ENCODE measurements at regions not wholly inside any gene's neighbourhood (a gene's known extent, or its start where the extent isn't known, plus 50 kb on each side); places are given as distances from the start of the nearest gene placed in this dataset.

GRCh38 chr17:74114881-74115470 is 88.5 kb upstream of the RPL38 start:
- Histone ChIP-seq H3K27ac (no peak overlapping the region), H3K27me3 (peaks cover 0 to 10% of the 10 kb centered on the region in 2 donors), H3K4me1 (no peaks in the 10 kb centered on the region), H3K36me3 (replicated peaks in 1 of 2; ENCODE audit: insufficient read depth in 1 of 2, low read depth in 2 of 2) (no peaks in the 10 kb centered on the region), H3K4me3 (no peak overlapping the region), H3K9me3 (no peaks in the 10 kb centered on the region)
- ATAC-seq (no peak), DNase-seq (no peak)
- 48 to 50% methylated on average over 6 to 9 of the region's 10 CpGs for WGBS, 2 donors
- TF ChIP-seq POLR2A (IDR thresholded peaks at IDR 0.05) (no peak), CTCF (IDR thresholded peaks at IDR 0.05) (no peak)
- intact Hi-C loops (cut with DNase I): no loop called here

DNA sequence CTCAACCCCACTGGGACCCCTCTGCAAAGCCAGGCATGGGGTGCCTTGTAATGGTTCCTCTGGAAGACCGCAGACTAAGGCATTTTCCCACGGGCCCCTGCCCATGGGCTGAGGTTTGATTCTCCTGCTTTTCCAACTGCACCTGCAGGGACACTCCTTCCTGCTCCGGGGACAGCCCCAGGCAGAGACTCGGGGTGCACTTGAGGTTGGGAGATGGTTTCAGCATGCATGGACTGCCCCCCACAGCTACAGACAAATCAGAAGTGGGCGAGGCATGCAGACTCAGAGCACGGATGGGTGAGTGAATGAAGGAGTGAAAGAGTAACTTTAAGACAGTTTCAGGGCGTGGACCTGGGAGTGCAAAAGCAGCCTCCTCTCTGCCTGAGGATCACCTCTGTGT is 87.9 kb upstream of the RPL38 start:
- no peak for ATAC-seq
- Histone ChIP-seq H3K27me3 (peaks cover 0 to 5% of the 10 kb centered on the region in 2 donors), H3K27ac (no peak overlapping the region), H3K9me3 (no peaks in the 10 kb centered on the region), H3K36me3 (replicated peaks in 1 of 2; ENCODE audit: insufficient read depth in 1 of 2, low read depth in 2 of 2) (no peaks in the 10 kb centered on the region), H3K4me3 (no peak overlapping the region), H3K4me1 (no peaks in the 10 kb centered on the region)
- intact Hi-C loops (cut with DNase I): no loop called here
- WGBS, 2 donors: 44 to 46% methylated on average over 7 of the region's 7 CpGs
- TF ChIP-seq CTCF (IDR thresholded peaks at IDR 0.05) (no peak), POLR2A (IDR thresholded peaks at IDR 0.05) (no peak)
- no peak for DNase-seq

DNA sequence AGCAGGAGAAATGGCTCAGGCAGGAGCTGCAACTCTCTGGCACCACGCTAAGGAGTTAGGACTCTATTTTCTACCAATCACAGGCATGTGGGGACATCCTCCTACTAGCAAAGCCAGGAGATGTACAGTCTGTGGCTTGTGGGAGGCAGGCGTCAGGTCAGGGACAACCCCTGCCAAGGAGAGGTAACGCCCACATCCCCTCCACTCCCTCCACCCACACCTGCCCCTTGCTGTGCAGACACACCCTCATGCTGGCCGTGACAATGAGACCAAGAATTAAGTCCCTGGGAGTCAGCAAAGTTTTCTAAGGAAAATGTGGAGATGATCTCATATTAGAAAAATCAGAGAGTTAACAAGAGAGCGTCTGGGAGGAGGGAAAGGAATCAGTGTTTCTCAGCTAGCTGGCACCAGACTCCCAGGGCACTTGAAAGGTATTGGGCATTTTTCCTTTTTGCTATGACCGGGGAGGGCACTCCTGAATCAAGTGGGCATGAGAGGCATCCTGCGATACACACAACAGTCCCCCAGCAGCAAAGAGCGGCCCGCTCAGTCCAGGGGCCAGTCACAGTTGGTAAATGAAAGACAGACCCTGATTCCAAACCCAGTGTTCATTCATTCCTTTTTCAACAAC is 87.3 kb upstream of the RPL38 start:
- Histone ChIP-seq H3K4me1 (no peaks in the 10 kb centered on the region), H3K36me3 (replicated peaks in 1 of 2; ENCODE audit: insufficient read depth in 1 of 2, low read depth in 2 of 2) (no peaks in the 10 kb centered on the region), H3K27me3 (peaks cover 0 to 4% of the 10 kb centered on the region in 2 donors), H3K4me3 (no peak overlapping the region), H3K9me3 (no peaks in the 10 kb centered on the region), H3K27ac (no peak overlapping the region)
- DNase-seq (no peak), ATAC-seq (no peak)
- intact Hi-C loops (cut with DNase I): no loop called here
- 38 to 45% methylated on average over 9 of the region's 9 CpGs for WGBS, 2 donors
- TF ChIP-seq POLR2A (IDR thresholded peaks at IDR 0.05): no peak
- no peak for TF ChIP-seq CTCF (IDR thresholded peaks at IDR 0.05)

DNA sequence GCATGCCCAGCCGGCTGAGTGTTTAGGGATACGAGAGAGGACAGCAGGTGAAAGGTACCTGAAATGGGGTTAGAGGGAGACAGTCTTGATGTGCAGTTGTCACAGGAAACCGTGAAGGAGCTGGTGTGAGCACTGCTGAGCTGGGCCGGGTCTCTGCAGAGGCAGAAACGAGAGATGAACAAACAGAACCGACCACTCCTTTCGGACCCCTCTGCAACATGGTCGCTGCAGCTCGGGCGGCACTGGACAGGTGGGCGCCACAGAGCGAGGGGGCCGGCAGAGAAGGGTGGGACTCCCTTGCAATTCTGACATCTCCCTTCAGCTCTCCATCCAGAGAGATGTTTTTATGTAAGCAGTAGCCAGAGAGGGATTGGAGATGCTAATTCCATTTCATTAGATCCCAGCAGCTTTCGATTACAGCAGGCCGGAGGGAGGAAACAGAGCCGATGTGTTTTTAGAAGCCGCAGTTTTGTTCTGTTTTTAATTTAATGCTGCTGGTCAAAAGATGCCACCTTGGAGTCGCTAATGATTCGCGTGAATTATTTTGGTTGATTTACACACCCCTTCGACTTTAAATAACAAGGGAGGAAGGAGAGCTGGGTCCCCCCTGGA is 86.3 kb upstream of the RPL38 start:
- Histone ChIP-seq H3K27ac (no peak overlapping the region), H3K4me3 (no peak overlapping the region), H3K4me1 (no peaks in the 10 kb centered on the region), H3K36me3 (replicated peaks in 1 of 2; ENCODE audit: insufficient read depth in 1 of 2, low read depth in 2 of 2) (no peaks in the 10 kb centered on the region), H3K9me3 (no peaks in the 10 kb centered on the region), H3K27me3 (peaks cover 0 to 4% of the 10 kb centered on the region in 2 donors)
- intact Hi-C loops (cut with DNase I): no loop called here
- TF ChIP-seq POLR2A (IDR thresholded peaks at IDR 0.05) (no peak), CTCF (IDR thresholded peaks at IDR 0.05) (no peak)
- 54 to 64% methylated on average over 17 to 21 of the region's 21 CpGs for WGBS, 2 donors
- ATAC-seq: no peak
- DNase-seq: no peak

All from body of pancreas (tissue), 4 donors.